ENCODE measurements at regions not wholly inside any gene's neighbourhood (a gene's known extent, or its start where the extent isn't known, plus 50 kb on each side); places are given as distances from the start of the nearest gene placed in this dataset.
A peak's percentile ranks its signal among the peaks of the same experiment; 100 is the strongest.

GRCh38 chr3:492586-493316 lies 296.2 kb downstream of the CHL1 start:
- H3K79me2 ChIP-seq (ENCODE audit: control insufficient read depth in 1 of 2, insufficient read depth in 2 of 2, low read length in 2 of 2): no peaks in the 10 kb centered on the region
- peak overlapping the region; percentile 7; the same call in 1 of the 2 replicates for H2AFZ ChIP-seq (ENCODE audit: low read length)
- no peak overlapping the region for H3K27ac ChIP-seq (ENCODE audit: low read depth, low read length)
- no peak overlapping the region for H2BK20ac ChIP-seq (ENCODE audit: low read length)
- WGBS, 2 experiments (ENCODE audit: extremely low coverage in 1 of 2, insufficient coverage in 1 of 2, insufficient read length in 1 of 2, insufficient replicate concordance in 2 of 2, low coverage in 1 of 2, low lambda C conversion rate in 2 of 2, missing lambda C conversion rate in 1 of 2): 87% methylated on average over 3 of the region's 3 CpGs; no CpG with 5 or more reads in 1 of the 2 experiments
- no peak overlapping the region for H3K23ac ChIP-seq (ENCODE audit: insufficient read length)
- CTCF ChIA-PET (ENCODE audit: partially characterized antibody): interaction anchor here (1.3 to 1.7 kb wide), 2 partner anchors 16 to 25 kb away, joined by 3 to 4 read pairs; no protein-coding TSS in a partner anchor
- H3K27me3 ChIP-seq (replicated peaks in 1 of 4; ENCODE audit: control insufficient read depth in 3 of 4, extremely low read depth in 1 of 4, insufficient read depth in 3 of 4, low read length in 3 of 4): peaks cover 0 to 1% (median 0%) of the 10 kb centered on the region in 4 experiments; a peak in 1 of 7 replicates
- no peak overlapping the region for H3K18ac ChIP-seq (ENCODE audit: extremely low read depth, low read length)
- no peak overlapping the region for H3K4me2 ChIP-seq (ENCODE audit: insufficient read depth in 1 of 2, low read depth in 2 of 2, low read length in 2 of 2)
- peaks cover 0 to 3% (median 1%) of the 10 kb centered on the region in 4 experiments; a peak in 2 of 7 replicates for H3K4me1 ChIP-seq (replicated peaks in 1 of 4; ENCODE audit: control insufficient read depth in 3 of 4, insufficient read depth in 4 of 4, low read length in 3 of 4)
- no peaks in the 10 kb centered on the region for H3K23me2 ChIP-seq (ENCODE audit: low read depth, low read length)
- no peak overlapping the region for H2AK5ac ChIP-seq (ENCODE audit: low read depth, low read length)
- H2BK120ac ChIP-seq (replicated peaks; ENCODE audit: low read depth, low read length): no peak overlapping the region
- H2BK15ac ChIP-seq (ENCODE audit: low read length): no peak overlapping the region
- H3K56ac ChIP-seq (replicated peaks; ENCODE audit: insufficient read length, low read depth, low read length): no peak overlapping the region
- no peak overlapping the region for H4K91ac ChIP-seq (replicated peaks; ENCODE audit: insufficient read length, low read length)
- no peak overlapping the region for H2BK5ac ChIP-seq (ENCODE audit: low read depth, low read length)
- no peak overlapping the region for H3K4me3 ChIP-seq (ENCODE audit: extremely low read depth in 1 of 4, insufficient read depth in 2 of 4, low read depth in 3 of 4, low read length in 4 of 4)
- H3K79me1 ChIP-seq (ENCODE audit: low read depth, low read length): no peaks in the 10 kb centered on the region
- TF ChIP-seq TCF12 (IDR thresholded peaks at IDR 0.05; ENCODE audit: low read depth, low read length): no peak
- TF ChIP-seq GABPA (IDR thresholded peaks at IDR 0.05; ENCODE audit: borderline replicate concordance, insufficient read depth, low read length): no peak
- TF ChIP-seq HDAC6 (IDR thresholded peaks at IDR 0.05; ENCODE audit: low read depth, low read length): no peak
- no peak overlapping the region for H4K8ac ChIP-seq (ENCODE audit: extremely low read depth, insufficient read depth, low read length)
- no peak overlapping the region for H3K9ac ChIP-seq (replicated peaks in 1 of 4; ENCODE audit: extremely low read depth in 1 of 4, low read depth in 3 of 4, low read length in 3 of 4)
- DNase-seq (ENCODE audit: low read depth in 1 of 2, low spot score in 2 of 2) (no peak), FAIRE-seq (no peak)
- H2BK12ac ChIP-seq (ENCODE audit: low read depth, low read length): no peak overlapping the region
- H3K14ac ChIP-seq (ENCODE audit: insufficient read length): no peak overlapping the region
- no peaks in the 10 kb centered on the region for H3K36me3 ChIP-seq (ENCODE audit: control insufficient read depth in 2 of 4, insufficient read depth in 4 of 4, low read length in 3 of 4)
- H3K4ac ChIP-seq (replicated peaks; ENCODE audit: insufficient read length, low read depth, low read length): no peak overlapping the region
- H4K20me1 ChIP-seq (replicated peaks in 1 of 2; ENCODE audit: control insufficient read depth in 1 of 2, insufficient read depth in 2 of 2, low read length in 2 of 2): no peaks in the 10 kb centered on the region
- no peaks in the 10 kb centered on the region for H3K9me3 ChIP-seq (ENCODE audit: insufficient read depth in 2 of 2, low read depth in 1 of 2, low read length in 1 of 2)
- POLR2A ChIA-PET (ENCODE audit: partially characterized antibody): no interaction called here
- no peak overlapping the region for H4K5ac ChIP-seq (ENCODE audit: insufficient read length, low read depth, low read length)

Data from H1 (cell line).